Stimulated activated memory B cell treated with anti-CD40 and anti-IgM and Interleukin-4, amounts not matched to agents 10 μg/mL and 1 μg/mL and 100 μg/mL, for 72 hours (primary cell): ENCODE measurements at regions not wholly inside any gene's neighbourhood (a gene's known extent, or its start where the extent isn't known, plus 50 kb on each side); places are given as distances from the start of the nearest gene placed in this dataset.
"Not testable (repeated sequence)": the region's sequence is repeated elsewhere in the genome, so short reads cannot be mapped to it uniquely, and the experiment has no call there.

Experiments
- ATAC-seq: fragments of 150-1000 bp; cut with Tn5 transposase; 2 replicates; pipeline ENCODE4 v1.10.0; 2021
- H3K27ac Mint-ChIP-seq: one replicate; pipeline ENCODE4 v1.8.0; 2022; ENCODE audit warnings: mild to moderate bottlenecking, mixed read lengths
- H3K27me3 Mint-ChIP-seq: one replicate; pipeline ENCODE4 v1.8.0; 2022; ENCODE audit warnings: mixed read lengths
- H3K36me3 Mint-ChIP-seq: one replicate; pipeline ENCODE4 v1.8.0; 2022; ENCODE audit warnings: mixed read lengths
- H3K4me1 Mint-ChIP-seq: one replicate; pipeline ENCODE4 v1.8.0; 2022; ENCODE audit warnings: mixed read lengths
- H3K4me3 Mint-ChIP-seq: one replicate; pipeline ENCODE4 v1.8.0; 2022; ENCODE audit warnings: mild to moderate bottlenecking, moderate library complexity, mixed read lengths
- H3K9me3 Mint-ChIP-seq: one replicate; pipeline ENCODE4 v1.8.0; 2022; ENCODE audit warnings: mixed read lengths

GRCh38 chr7:24381894-24382505 lies 98.0 kb downstream of the NPY start:
- Mint-ChIP-seq H3K27me3 (peaks cover 11% of the 10 kb centered on the region), H3K9me3 (no peaks in the 10 kb centered on the region), H3K27ac (peak overlapping the region; percentile 43), H3K36me3 (no peaks in the 10 kb centered on the region), H3K4me3 (no peak overlapping the region), H3K4me1 (peaks cover 6% of the 10 kb centered on the region)
- ATAC-seq, result peak; percentile 75

- no peak for ATAC-seq
- Mint-ChIP-seq H3K27ac (no peak overlapping the region), H3K36me3 (no peaks in the 10 kb centered on the region), H3K27me3 (peaks cover 11% of the 10 kb centered on the region), H3K4me1 (peaks cover 6% of the 10 kb centered on the region), H3K9me3 (no peaks in the 10 kb centered on the region), H3K4me3 (no peak overlapping the region)
Observed at GRCh38 chr7:24383055-24383454, 99.1 kb downstream of the NPY start.

GRCh38 chr7:24384362-24385030 lies 100.5 kb downstream of the NPY start:
- H3K4me3 Mint-ChIP-seq, result no peak overlapping the region
- no peak for ATAC-seq
- H3K27me3 Mint-ChIP-seq, result peaks cover 11% of the 10 kb centered on the region
- no peaks in the 10 kb centered on the region for H3K36me3 Mint-ChIP-seq
- H3K4me1 Mint-ChIP-seq, result peaks cover 6% of the 10 kb centered on the region
- H3K9me3 Mint-ChIP-seq, result no peaks in the 10 kb centered on the region
- H3K27ac Mint-ChIP-seq, result no peak overlapping the region

GRCh38 chr7:24388212-24388611 lies 104.2 kb downstream of the NPY start:
- H3K36me3 Mint-ChIP-seq, result no peaks in the 10 kb centered on the region
- H3K9me3 Mint-ChIP-seq, result no peaks in the 10 kb centered on the region
- no peaks in the 10 kb centered on the region for H3K4me1 Mint-ChIP-seq
- no peak overlapping the region for H3K27ac Mint-ChIP-seq
- H3K4me3 Mint-ChIP-seq, result no peak overlapping the region
- no peak for ATAC-seq
- peaks cover 9% of the 10 kb centered on the region for H3K27me3 Mint-ChIP-seq

- no peaks in the 10 kb centered on the region for H3K9me3 Mint-ChIP-seq
- no peak overlapping the region for H3K27ac Mint-ChIP-seq
- H3K27me3 Mint-ChIP-seq, result peaks cover 9% of the 10 kb centered on the region
- no peak overlapping the region for H3K4me3 Mint-ChIP-seq
- H3K4me1 Mint-ChIP-seq, result no peaks in the 10 kb centered on the region
- no peak for ATAC-seq
- no peaks in the 10 kb centered on the region for H3K36me3 Mint-ChIP-seq
Observed at GRCh38 chr7:24390376-24391157, 106.6 kb downstream of the NPY start.

GRCh38 chr7:24392774-24393173 lies 108.8 kb downstream of the NPY start:
- Mint-ChIP-seq H3K36me3 (no peaks in the 10 kb centered on the region), H3K27me3 (peaks cover 21% of the 10 kb centered on the region), H3K9me3 (no peaks in the 10 kb centered on the region), H3K27ac (no peak overlapping the region), H3K4me1 (no peaks in the 10 kb centered on the region), H3K4me3 (no peak overlapping the region)
- ATAC-seq, result no peak

GRCh38 chr7:24395512-24395911 lies 111.5 kb downstream of the NPY start:
- no peak overlapping the region for H3K4me3 Mint-ChIP-seq
- H3K27ac Mint-ChIP-seq, result no peak overlapping the region
- no peaks in the 10 kb centered on the region for H3K4me1 Mint-ChIP-seq
- H3K36me3 Mint-ChIP-seq, result no peaks in the 10 kb centered on the region
- no peaks in the 10 kb centered on the region for H3K9me3 Mint-ChIP-seq
- peaks cover 30% of the 10 kb centered on the region for H3K27me3 Mint-ChIP-seq
- ATAC-seq, result no peak

GRCh38 chr7:24396387-24396786 lies 112.4 kb downstream of the NPY start:
- peaks cover 30% of the 10 kb centered on the region for H3K27me3 Mint-ChIP-seq
- H3K36me3 Mint-ChIP-seq, H3K9me3 Mint-ChIP-seq, ATAC-seq, H3K4me3 Mint-ChIP-seq, H3K4me1 Mint-ChIP-seq, H3K27ac Mint-ChIP-seq: not testable (repeated sequence)

- peaks cover 16% of the 10 kb centered on the region for H3K27me3 Mint-ChIP-seq
- no peak overlapping the region for H3K4me3 Mint-ChIP-seq
- H3K4me1 Mint-ChIP-seq, result peaks cover 6% of the 10 kb centered on the region
- H3K27ac Mint-ChIP-seq, result no peak overlapping the region
- no peaks in the 10 kb centered on the region for H3K36me3 Mint-ChIP-seq
- H3K9me3 Mint-ChIP-seq, result no peaks in the 10 kb centered on the region
- ATAC-seq, result no peak
Observed at GRCh38 chr7:24401628-24402593, 117.9 kb downstream of the NPY start.

GRCh38 chr7:24402655-24403054 lies 118.7 kb downstream of the NPY start:
- peaks cover 6% of the 10 kb centered on the region for H3K4me1 Mint-ChIP-seq
- H3K27ac Mint-ChIP-seq, result no peak overlapping the region
- H3K4me3 Mint-ChIP-seq, result no peak overlapping the region
- no peak for ATAC-seq
- no peaks in the 10 kb centered on the region for H3K36me3 Mint-ChIP-seq
- no peaks in the 10 kb centered on the region for H3K9me3 Mint-ChIP-seq
- H3K27me3 Mint-ChIP-seq, result peaks cover 9% of the 10 kb centered on the region

GRCh38 chr7:24403557-24403956 lies 119.6 kb downstream of the NPY start:
- H3K4me1 Mint-ChIP-seq, result peaks cover 6% of the 10 kb centered on the region
- H3K36me3 Mint-ChIP-seq, result no peaks in the 10 kb centered on the region

GRCh38 chr7:24404315-24404714 lies 120.3 kb downstream of the NPY start:
- Mint-ChIP-seq H3K27me3 (peaks cover 3% of the 10 kb centered on the region), H3K36me3 (no peaks in the 10 kb centered on the region), H3K4me1 (peaks cover 6% of the 10 kb centered on the region), H3K4me3 (no peak overlapping the region), H3K9me3 (no peaks in the 10 kb centered on the region), H3K27ac (no peak overlapping the region)
- ATAC-seq, result no peak

More at GRCh38 chr7:24403557-24403956, 119.6 kb downstream of the NPY start:
- Mint-ChIP-seq H3K4me3 (no peak overlapping the region), H3K27ac (no peak overlapping the region), H3K9me3 (no peaks in the 10 kb centered on the region), H3K27me3 (peaks cover 5% of the 10 kb centered on the region)
- no peak for ATAC-seq

GRCh38 chr7:24405002-24405401 lies 121.0 kb downstream of the NPY start:
- Mint-ChIP-seq H3K27ac (no peak overlapping the region), H3K4me3 (no peak overlapping the region), H3K27me3 (peaks cover 9% of the 10 kb centered on the region), H3K4me1 (peaks cover 6% of the 10 kb centered on the region), H3K9me3 (no peaks in the 10 kb centered on the region), H3K36me3 (no peaks in the 10 kb centered on the region)
- no peak for ATAC-seq

GRCh38 chr7:24406053-24406788 lies 122.2 kb downstream of the NPY start:
- Mint-ChIP-seq H3K36me3 (no peaks in the 10 kb centered on the region), H3K27ac (no peak overlapping the region), H3K27me3 (peaks cover 9% of the 10 kb centered on the region), H3K4me3 (no peak overlapping the region), H3K9me3 (no peaks in the 10 kb centered on the region), H3K4me1 (peaks cover 6% of the 10 kb centered on the region)
- peak; percentile 65 for ATAC-seq
